GM12878 (cell line): ENCODE measurements at regions not wholly inside any gene's neighbourhood (a gene's known extent, or its start where the extent isn't known, plus 50 kb on each side); places are given as distances from the start of the nearest gene placed in this dataset.

ENCODE experiments used
- ATAC-seq: fragments of 200-7000 bp; cut with Tn5 transposase; 3 replicates; pipeline ENCODE4 v1.9.1; 2020; ENCODE audit warnings: mild to moderate bottlenecking, moderate library complexity
- BruUV-seq: library from RNA; stranded (reverse); fragments of 400-500 nt; replicated peaks from 2 replicates; lab custom pipeline; 2021; lab: Mats Ljungman, UMichigan
- CTCF ChIA-PET: fragments of 300-600 bp; sonication (Branson Sonifier 250); formaldehyde crosslinking; extraction: SDS; loops from one replicate; lab custom pipeline; 2021; ENCODE audit warnings: inconsistent platforms; lab: Yijun Ruan, JAX
- POLR2A ChIA-PET: fragments of 350-600 bp; formaldehyde crosslinking; extraction: SDS; loops from one replicate; lab custom pipeline; 2021; ENCODE audit warnings: inconsistent platforms; lab: Charles Lee
- RAD21 ChIA-PET: fragments of 300-600 bp; sonication (Branson Sonifier 250); formaldehyde crosslinking; loops from one replicate; lab custom pipeline; 2023; ENCODE audit warnings: antibody characterized with exemption; ENCODE audit not compliant: unreplicated experiment; lab: Charles Lee
- SMC1A ChIA-PET: fragments of 300-600 bp; sonication (Branson Sonifier 250); formaldehyde crosslinking; loops from one replicate; lab custom pipeline; 2023; ENCODE audit not compliant: unreplicated experiment, uncharacterized antibody; lab: Charles Lee
- DNase-seq: peaks from one replicate; pipeline ENCODE4 v3.0.0-alpha.2; 2011; ENCODE audit warnings: low read depth, low spot score
- FAIRE-seq: peaks from 3 replicates; lab custom pipeline; 2011; peaks lifted over from hg19 to GRCh38; lab: Jason Lieb, UNC
- H2AFZ ChIP-seq: 2 replicates; pipeline ENCODE4 v1.6.0; 2011; ENCODE audit warnings: low read depth, low read length, control low read depth; ENCODE audit not compliant: control insufficient read depth
- H3K27ac ChIP-seq: 2 replicates; pipeline ENCODE4 v1.5.1; 2011; ENCODE audit warnings: control low read depth; ENCODE audit not compliant: control insufficient read depth, insufficient read depth
- H3K27me3 ChIP-seq, 2 experiments: replicated peaks in 1 of 2; 2 replicates each; pipeline versions ENCODE4 v1.6.0 to v1.6.1; 2011; ENCODE audit warnings: low read length in 1 of 2; ENCODE audit not compliant: control insufficient read depth in 2 of 2, insufficient read depth in 2 of 2
- H3K36me3 ChIP-seq, 2 experiments: 2 replicates each; pipeline ENCODE4 v1.5.1; 2011; ENCODE audit warnings: low read length in 1 of 2; ENCODE audit not compliant: control insufficient read depth in 2 of 2, insufficient read depth in 2 of 2
- H3K4me1 ChIP-seq: 2 replicates; pipeline ENCODE4 v1.6.1; 2011; ENCODE audit warnings: mild to moderate bottlenecking, low read length, moderate library complexity, mixed read lengths; ENCODE audit not compliant: control insufficient read depth, insufficient read depth
- H3K4me2 ChIP-seq: 2 replicates; pipeline ENCODE4 v1.6.0; 2011; ENCODE audit warnings: control low read depth; ENCODE audit not compliant: control insufficient read depth, insufficient read depth
- H3K4me3 ChIP-seq: fragments of 200-600 bp; sonication (generic); 2 replicates; pipeline ENCODE4 v1.5.1; 2016
- H3K79me2 ChIP-seq: 2 replicates; pipeline ENCODE4 v1.6.0; 2011; ENCODE audit warnings: low read length; ENCODE audit not compliant: control insufficient read depth, insufficient read depth
- H3K9ac ChIP-seq: 2 replicates; pipeline ENCODE4 v1.8.0; 2011; ENCODE audit warnings: low read length, control low read depth, mixed read lengths; ENCODE audit not compliant: control insufficient read depth, insufficient read depth
- H3K9me3 ChIP-seq: replicated peaks from 3 replicates; pipeline ENCODE4 v1.5.1; 2011; ENCODE audit warnings: mild to moderate bottlenecking, low read length; ENCODE audit not compliant: control insufficient read depth, insufficient read depth
- H4K20me1 ChIP-seq: 2 replicates; pipeline ENCODE4 v1.6.0; 2011; ENCODE audit not compliant: control insufficient read depth, insufficient read depth
- ASH2L ChIP-seq: fragments of 300-600, 200-600 bp; sonication (generic); IDR thresholded peaks from 2 replicates; pipeline ENCODE4 v1.6.1; 2017; ENCODE audit warnings: low read depth, mild to moderate bottlenecking, borderline replicate concordance
- E2F8 ChIP-seq: fragments of 450-650 bp; IDR thresholded peaks from 2 replicates; pipeline ENCODE4 v1.6.1; 2018; ENCODE audit warnings: mild to moderate bottlenecking, low read depth, moderate library complexity; ENCODE audit not compliant: partially characterized antibody
- ESRRA ChIP-seq: IDR thresholded peaks from 2 replicates; pipeline ENCODE4 v1.6.1; 2012; ENCODE audit warnings: mild to moderate bottlenecking, low read length, improper control_type of control experiment
- GATAD2B ChIP-seq: fragments of 450-650 bp; conservative IDR thresholded peaks from 2 replicates; pipeline ENCODE4 v1.6.1; 2017; ENCODE audit warnings: low read depth, mild to moderate bottlenecking, moderate library complexity
- HCFC1 ChIP-seq: fragments of 150-350 bp; IDR thresholded peaks from 2 replicates; pipeline ENCODE4 v1.6.1; 2014; ENCODE audit warnings: low read length
- JUND ChIP-seq: IDR thresholded peaks from 2 replicates; pipeline ENCODE4 v1.6.1; 2012; ENCODE audit warnings: low read depth, mild to moderate bottlenecking, low read length, improper control_type of control experiment, moderate library complexity
- MTA2 ChIP-seq: fragments of 450-650 bp; IDR thresholded peaks from 2 replicates; pipeline ENCODE4 v1.6.1; 2016; ENCODE audit warnings: low read depth, mild to moderate bottlenecking, moderate library complexity
- MYB ChIP-seq: fragments of 150-350 bp; IDR thresholded peaks from 2 replicates; pipeline ENCODE4 v1.6.1; 2014; ENCODE audit warnings: mild to moderate bottlenecking, low read depth, low read length, borderline replicate concordance
- NR2F1 ChIP-seq: fragments of 450-650 bp; conservative IDR thresholded peaks from 2 replicates; pipeline ENCODE4 v1.6.1; 2017; ENCODE audit warnings: mild to moderate bottlenecking
- SKIL ChIP-seq: fragments of 450-650 bp; IDR thresholded peaks from 2 replicates; pipeline ENCODE4 v1.6.1; 2017; ENCODE audit warnings: mild to moderate bottlenecking, low read depth, inconsistent platforms; ENCODE audit not compliant: poor library complexity, severe bottlenecking
- ZNF274 ChIP-seq: IDR thresholded peaks from one replicate; pipeline ENCODE4 v1.8.0; 2011; ENCODE audit not compliant: insufficient read length, insufficient read depth
- ZNF384 ChIP-seq: IDR thresholded peaks from 2 replicates; pipeline ENCODE4 v1.6.1; 2012; ENCODE audit warnings: low read depth, mild to moderate bottlenecking, low read length, improper control_type of control experiment, borderline replicate concordance
- ZNF687 ChIP-seq: fragments of 450-650 bp; IDR thresholded peaks from 2 replicates; pipeline ENCODE4 v1.6.1; 2017; ENCODE audit warnings: mild to moderate bottlenecking, moderate library complexity
- WGBS: methylation state at CpG from one replicate; pipeline ENCODE4 v1.1.6; 2016; ENCODE audit warnings: low lambda C conversion rate; ENCODE audit not compliant: insufficient replicate concordance, insufficient coverage; ENCODE audit errors: missing lambda C conversion rate; 5-methylcytosine and 5-hydroxymethylcytosine counted together
- in situ Hi-C: fragments of 300-500 bp; cut with MboI; formaldehyde crosslinking; loops from 9 replicates; pipeline ENCODE4 v1.14.3; 2018; ENCODE audit warnings: mixed read lengths
- intact Hi-C: fragments of 100-400 bp; cut with micrococcal nuclease; formaldehyde crosslinking; loops from one replicate; pipeline ENCODE4 v1.14.2; 2022; ENCODE audit not compliant: unreplicated experiment

- ChIA-PET RAD21 (no interaction called here), SMC1A (no interaction called here), CTCF (no interaction called here), POLR2A (no interaction called here)
- intact Hi-C loops: no loop called here
- BruUV-seq: no TSS peak
- FAIRE-seq (no peak), DNase-seq (no peak), ATAC-seq (no peak)
- Histone ChIP-seq H4K20me1 (no peaks in the 10 kb centered on the region), H3K4me1 (peaks cover 4% of the 10 kb centered on the region), H3K4me3 (no peak overlapping the region), H3K9me3 (no peaks in the 10 kb centered on the region), H3K4me2 (no peak overlapping the region), H3K36me3 (no peaks in the 10 kb centered on the region), H3K27ac (no peak overlapping the region), H2AFZ (no peak overlapping the region), H3K27me3 (no peaks in the 10 kb centered on the region), H3K79me2 (no peaks in the 10 kb centered on the region), H3K9ac (no peak overlapping the region)
- in situ Hi-C loops: no loop called here
- 46% methylated on average over 3 of the region's 3 CpGs for WGBS
- TF ChIP-seq MYB (no peak), ZNF274 (no peak), HCFC1 (no peak), ASH2L (no peak), E2F8 (no peak), MTA2 (no peak), ZNF687 (no peak), ZNF384 (no peak), SKIL (no peak), NR2F1 (no peak), GATAD2B (no peak), JUND (no peak), ESRRA (no peak)
These were observed 498.7 kb upstream of the RAB6C start for GRCh38 chr2:129480790-129481189.
